PC-3 (cell line): ENCODE measurements at regions not wholly inside any gene's neighbourhood (a gene's known extent, or its start where the extent isn't known, plus 50 kb on each side); places are given as distances from the start of the nearest gene placed in this dataset.

Experiments used
- ATAC-seq: fragments of 200-7000 bp; cut with Tn5 transposase; 2 replicates; pipeline ENCODE4 v1.9.1; 2020; ENCODE audit warnings: mild to moderate bottlenecking, moderate library complexity
- BruUV-seq: library from RNA; stranded (reverse); fragments of 400-500 nt; replicated peaks from 2 replicates; lab custom pipeline; 2021; lab: Mats Ljungman, UMichigan
- CTCF ChIA-PET: fragments of 300-600 bp; sonication (Branson Sonifier 250); formaldehyde crosslinking; loops from one replicate; lab custom pipeline; 2022; ENCODE audit warnings: antibody characterized with exemption; lab: Charles Lee
- POLR2A ChIA-PET: fragments of 300-600 bp; sonication (Branson Sonifier 250); formaldehyde crosslinking; loops from one replicate; lab custom pipeline; 2022; ENCODE audit warnings: antibody characterized with exemption; ENCODE audit not compliant: unreplicated experiment; lab: Charles Lee
- DNase-seq: peaks from one replicate; pipeline ENCODE4 v3.0.0-alpha.2; 2015
- H2AFZ ChIP-seq: fragments of 300-600 bp; sonication (generic); 2 replicates; pipeline ENCODE4 v1.6.0; 2016; ENCODE audit warnings: antibody characterized with exemption, low read length
- H3F3A ChIP-seq: fragments of 300-600 bp; sonication (generic); one replicate; pipeline ENCODE4 v1.6.0; 2017; ENCODE audit warnings: antibody characterized with exemption, low read length, control low read depth, mild to moderate bottlenecking; ENCODE audit not compliant: unreplicated experiment
- H3K27ac ChIP-seq: fragments of 300-600 bp; sonication (generic); 2 replicates; pipeline ENCODE4 v1.5.1; 2016; ENCODE audit warnings: mild to moderate bottlenecking, low read length
- H3K27me3 ChIP-seq: fragments of 300-600 bp; sonication (generic); 2 replicates; pipeline ENCODE4 v1.6.1; 2016; ENCODE audit warnings: low read length, mixed read lengths
- H3K36me3 ChIP-seq: fragments of 300-600 bp; sonication (generic); 2 replicates; pipeline ENCODE4 v1.6.1; 2016; ENCODE audit warnings: low read depth, mixed run types, low read length, mixed read lengths
- H3K4me1 ChIP-seq: fragments of 300-600 bp; sonication (generic); 2 replicates; pipeline ENCODE4 v1.5.1; 2016; ENCODE audit warnings: low read length; ENCODE audit not compliant: insufficient read depth
- H3K4me2 ChIP-seq: fragments of 300-600 bp; sonication (generic); 2 replicates; pipeline ENCODE4 v1.6.0; 2016; ENCODE audit warnings: low read length
- H3K4me3 ChIP-seq: fragments of 300-600 bp; sonication (generic); 2 replicates; pipeline ENCODE4 v1.5.1; 2016; ENCODE audit warnings: mild to moderate bottlenecking, low read length, mixed read lengths
- H3K79me2 ChIP-seq: fragments of 300-600 bp; sonication (generic); 2 replicates; pipeline ENCODE4 v1.6.1; 2017; ENCODE audit warnings: low read length, mixed read lengths
- H3K9ac ChIP-seq: fragments of 300-600 bp; sonication (generic); 2 replicates; pipeline ENCODE4 v1.6.0; 2016; ENCODE audit warnings: mild to moderate bottlenecking, low read length
- H3K9me2 ChIP-seq: fragments of 300-600 bp; sonication (generic); replicated peaks from 2 replicates; pipeline ENCODE4 v1.6.1; 2016; ENCODE audit warnings: mixed run types, low read length, mixed read lengths
- H3K9me3 ChIP-seq: fragments of 300-600 bp; sonication (generic); 2 replicates; pipeline ENCODE4 v1.6.1; 2016; ENCODE audit warnings: low read length, mixed read lengths
- H4K20me1 ChIP-seq: fragments of 300-600 bp; sonication (generic); 2 replicates; pipeline ENCODE4 v1.6.1; 2016; ENCODE audit warnings: low read length, mixed read lengths
- CTCF ChIP-seq: fragments of 300-600 bp; sonication (generic); conservative IDR thresholded peaks from 2 replicates; pipeline ENCODE4 v1.5.1; 2017; ENCODE audit warnings: antibody characterized with exemption, low read depth, mild to moderate bottlenecking, low read length
- EZH2 ChIP-seq: fragments of 300-600 bp; sonication (generic); IDR thresholded peaks from one replicate; pipeline ENCODE4 v1.6.1; 2017; ENCODE audit warnings: antibody characterized with exemption, mild to moderate bottlenecking, low read length; ENCODE audit not compliant: unreplicated experiment
- EZH2phosphoT487 ChIP-seq: fragments of 300-600 bp; sonication (generic); IDR thresholded peaks from 2 replicates; pipeline ENCODE4 v1.6.1; 2018; ENCODE audit warnings: mild to moderate bottlenecking, antibody characterized with exemption, low read length, borderline replicate concordance
- intact Hi-C: fragments of 100-400 bp; cut with micrococcal nuclease; formaldehyde crosslinking; loops from 2 replicates; pipeline ENCODE4 v1.9.0; 2023

GRCh38 chr3:105923140-105923539 is 54.3 kb upstream of the CBLB start:
- DNase-seq (no peak), ATAC-seq (no peak)
- no peak overlapping the region for H3K27ac ChIP-seq
- no peak overlapping the region for H3K4me2 ChIP-seq
- no peak overlapping the region for H3K9ac ChIP-seq
- H3K4me3 ChIP-seq = no peak overlapping the region
- ChIA-PET POLR2A (no interaction called here), CTCF (no interaction called here)
- TF ChIP-seq EZH2phosphoT487 = no peak
- TF ChIP-seq CTCF = no peak
- no peak for TF ChIP-seq EZH2
- no peaks in the 10 kb centered on the region for H3K27me3 ChIP-seq
- H2AFZ ChIP-seq = no peak overlapping the region
- H3K9me2 ChIP-seq = no peaks in the 10 kb centered on the region
- H4K20me1 ChIP-seq = no peaks in the 10 kb centered on the region
- BruUV-seq = no TSS peak
- H3F3A ChIP-seq = no peaks in the 10 kb centered on the region
- H3K36me3 ChIP-seq = no peaks in the 10 kb centered on the region
- intact Hi-C loops = no loop called here
- no peaks in the 10 kb centered on the region for H3K79me2 ChIP-seq
- peaks cover 10% of the 10 kb centered on the region; the same call in 1 of the 2 replicates for H3K9me3 ChIP-seq
- H3K4me1 ChIP-seq = no peaks in the 10 kb centered on the region

DNA sequence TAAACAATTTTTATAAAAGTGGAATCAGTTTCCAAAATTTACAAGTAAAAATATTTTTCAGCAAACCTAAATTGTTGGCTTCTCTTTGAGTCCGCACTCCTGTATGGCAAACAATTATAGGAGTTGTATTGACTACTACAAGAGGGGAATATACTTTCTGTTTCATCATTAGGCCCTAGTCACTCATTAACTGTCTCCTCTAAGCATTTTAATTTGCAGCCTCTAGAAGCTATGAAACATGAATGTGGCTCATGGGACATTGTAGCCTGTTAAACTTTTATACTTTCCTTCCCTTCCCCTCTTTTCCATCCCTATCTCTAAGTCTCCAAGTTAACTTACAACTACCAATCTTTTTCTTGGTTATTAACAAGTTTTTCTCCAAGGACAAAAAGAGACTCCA is 58.9 kb upstream of the CBLB start:
- no TSS peak for BruUV-seq
- Histone ChIP-seq H3K79me2 (no peaks in the 10 kb centered on the region), H3K9me3 (no peaks in the 10 kb centered on the region), H3K4me3 (no peak overlapping the region), H3K27me3 (no peaks in the 10 kb centered on the region), H3K27ac (no peak overlapping the region), H3K9ac (no peak overlapping the region), H3F3A (no peaks in the 10 kb centered on the region), H3K4me1 (peaks cover 6% of the 10 kb centered on the region; the same call in 1 of the 2 replicates), H3K4me2 (no peak overlapping the region), H3K36me3 (no peaks in the 10 kb centered on the region), H4K20me1 (no peaks in the 10 kb centered on the region), H2AFZ (no peak overlapping the region), H3K9me2 (no peaks in the 10 kb centered on the region)
- POLR2A ChIA-PET = no interaction called here
- no peak for ATAC-seq
- TF ChIP-seq EZH2phosphoT487 (no peak), EZH2 (no peak), CTCF (no peak)
- DNase-seq = no peak
- intact Hi-C loops = no loop called here
- CTCF ChIA-PET = no interaction called here

GRCh38 chr3:105930733-105931132 is 61.9 kb upstream of the CBLB start:
- Histone ChIP-seq H3K9me3 (no peaks in the 10 kb centered on the region), H3F3A (no peaks in the 10 kb centered on the region), H3K4me1 (peaks cover 6% of the 10 kb centered on the region; the same call in 1 of the 2 replicates), H3K9ac (no peak overlapping the region), H3K27ac (no peak overlapping the region), H3K36me3 (no peaks in the 10 kb centered on the region), H3K4me3 (no peak overlapping the region), H3K4me2 (no peak overlapping the region), H3K9me2 (no peaks in the 10 kb centered on the region), H3K79me2 (no peaks in the 10 kb centered on the region), H2AFZ (no peak overlapping the region), H4K20me1 (no peaks in the 10 kb centered on the region), H3K27me3 (no peaks in the 10 kb centered on the region)
- ATAC-seq = no peak
- intact Hi-C loops = no loop called here
- BruUV-seq = no TSS peak
- DNase-seq = no peak
- POLR2A ChIA-PET = no interaction called here
- TF ChIP-seq EZH2 (no peak), CTCF (no peak), EZH2phosphoT487 (no peak)
- CTCF ChIA-PET = no interaction called here
